ENCODE measurements at regions not wholly inside any gene's neighbourhood (a gene's known extent, or its start where the extent isn't known, plus 50 kb on each side); places are given as distances from the start of the nearest gene placed in this dataset.

- peaks cover 0 to 40% of the 10 kb centered on the region in 2 experiments; a peak in 2 of 4 replicates for H3K79me2 ChIP-seq (ENCODE audit: control insufficient read depth in 1 of 2, insufficient read depth in 2 of 2, low read length in 2 of 2)
- H3K4me1 ChIP-seq (replicated peaks in 1 of 4; ENCODE audit: control insufficient read depth in 3 of 4, insufficient read depth in 4 of 4, low read length in 3 of 4) = peaks cover 0 to 12% (median 1%) of the 10 kb centered on the region in 4 experiments; a peak in 3 of 7 replicates
- no peak for TF ChIP-seq EZH2 (IDR thresholded peaks at IDR 0.05; ENCODE audit: low read depth, low read length, severe bottlenecking)
- no peak for TF ChIP-seq JUND (IDR thresholded peaks at IDR 0.05; ENCODE audit: low read length)
- no peak for TF ChIP-seq NANOG (IDR thresholded peaks at IDR 0.05; ENCODE audit: insufficient read depth, low read depth, low read length, poor library complexity, severe bottlenecking)
- TF ChIP-seq RXRA (IDR thresholded peaks at IDR 0.05; ENCODE audit: insufficient read depth, low read depth, low read length) = no peak
- no peak for TF ChIP-seq PHF8 (conservative IDR thresholded peaks at IDR 0.05; ENCODE audit: low read depth, low read length)
- TF ChIP-seq BCL11A (IDR thresholded peaks at IDR 0.05; ENCODE audit: low read depth in 2 of 2, low read length in 2 of 2) = no peak
- no peak for TF ChIP-seq SIX5 (IDR thresholded peaks at IDR 0.05; ENCODE audit: low read depth, low read length)
- no peak for TF ChIP-seq KDM1A (IDR thresholded peaks at IDR 0.05; ENCODE audit: borderline replicate concordance, low read length)
- no peak for TF ChIP-seq NRF1 (IDR thresholded peaks at IDR 0.05; ENCODE audit: low read depth, low read length)
- no peak for TF ChIP-seq TEAD4 (IDR thresholded peaks at IDR 0.05; ENCODE audit: low read depth, low read length)
- TF ChIP-seq RAD21 (IDR thresholded peaks at IDR 0.05 in 1 of 2, conservative IDR thresholded peaks at IDR 0.05 in 1 of 2; ENCODE audit: low read depth in 2 of 2, low read length in 2 of 2) = no peak
- H4K91ac ChIP-seq (replicated peaks; ENCODE audit: insufficient read length, low read length) = no peak overlapping the region
- no peak overlapping the region for H3K23ac ChIP-seq (ENCODE audit: insufficient read length)
- H3K36me3 ChIP-seq (ENCODE audit: control insufficient read depth in 2 of 4, insufficient read depth in 4 of 4, low read length in 3 of 4) = peaks cover 0 to 7% (median 0%) of the 10 kb centered on the region in 4 experiments; a peak in 1 of 8 replicates
- H3K27ac ChIP-seq (ENCODE audit: low read depth, low read length) = no peak overlapping the region
- DNase-seq (ENCODE audit: low read depth in 1 of 2, low spot score in 2 of 2) (no peak), FAIRE-seq (peak; percentile 73)
- H2AK5ac ChIP-seq (ENCODE audit: low read depth, low read length) = no peak overlapping the region
- H3K4me3 ChIP-seq (ENCODE audit: extremely low read depth in 1 of 4, insufficient read depth in 2 of 4, low read depth in 3 of 4, low read length in 4 of 4) = no peak overlapping the region
- no peaks in the 10 kb centered on the region for H3K79me1 ChIP-seq (ENCODE audit: low read depth, low read length)
- no peak overlapping the region for H4K8ac ChIP-seq (ENCODE audit: extremely low read depth, insufficient read depth, low read length)
- no peak overlapping the region for H3K18ac ChIP-seq (ENCODE audit: extremely low read depth, low read length)
- no peak overlapping the region for H2BK15ac ChIP-seq (ENCODE audit: low read length)
- H3K4ac ChIP-seq (replicated peaks; ENCODE audit: insufficient read length, low read depth, low read length) = no peak overlapping the region
- no peaks in the 10 kb centered on the region for H4K20me1 ChIP-seq (replicated peaks in 1 of 2; ENCODE audit: control insufficient read depth in 1 of 2, insufficient read depth in 2 of 2, low read length in 2 of 2)
- no peak overlapping the region for H2BK5ac ChIP-seq (ENCODE audit: low read depth, low read length)
- H3K56ac ChIP-seq (replicated peaks; ENCODE audit: insufficient read length, low read depth, low read length) = no peak overlapping the region
- H2BK20ac ChIP-seq (ENCODE audit: low read length) = no peak overlapping the region
- no peak overlapping the region for H2BK120ac ChIP-seq (replicated peaks; ENCODE audit: low read depth, low read length)
- no peaks in the 10 kb centered on the region for H3K27me3 ChIP-seq (replicated peaks in 1 of 4; ENCODE audit: control insufficient read depth in 3 of 4, extremely low read depth in 1 of 4, insufficient read depth in 3 of 4, low read length in 3 of 4)
- H2BK12ac ChIP-seq (ENCODE audit: low read depth, low read length) = no peak overlapping the region
- no peak overlapping the region for H4K5ac ChIP-seq (ENCODE audit: insufficient read length, low read depth, low read length)
- H2AFZ ChIP-seq (ENCODE audit: low read length) = no peak overlapping the region
- no peak overlapping the region for H3K9ac ChIP-seq (replicated peaks in 1 of 4; ENCODE audit: extremely low read depth in 1 of 4, low read depth in 3 of 4, low read length in 3 of 4)
- CTCF ChIA-PET (ENCODE audit: partially characterized antibody) = interaction anchor here (1.2 kb wide), 2 partner anchors 118 to 158 kb away, joined by 3 read pairs; no protein-coding TSS in a partner anchor
- H3K14ac ChIP-seq (ENCODE audit: insufficient read length) = no peak overlapping the region
- POLR2A ChIA-PET (ENCODE audit: partially characterized antibody) = interaction anchor here (0.8 to 2.1 kb wide), 2 partner anchors 11 to 27 kb away, joined by 3 to 6 read pairs; no protein-coding TSS in a partner anchor
- H3K9me3 ChIP-seq (ENCODE audit: insufficient read depth in 2 of 2, low read depth in 1 of 2, low read length in 1 of 2) = no peaks in the 10 kb centered on the region
- no peaks in the 10 kb centered on the region for H3K23me2 ChIP-seq (ENCODE audit: low read depth, low read length)
- H3K4me2 ChIP-seq (ENCODE audit: insufficient read depth in 1 of 2, low read depth in 2 of 2, low read length in 2 of 2) = peak overlapping the region in 1 of 2 experiments; percentile 7; a peak in 1 of 4 replicates
Observed at GRCh38 chrX:114462266-114462665, 121.6 kb upstream of the HTR2C start.

All from H1 (cell line).